Gastrocnemius medialis (tissue), 4 donors: ENCODE measurements at regions not wholly inside any gene's neighbourhood (a gene's known extent, or its start where the extent isn't known, plus 50 kb on each side); places are given as distances from the start of the nearest gene placed in this dataset.

Experiments used
- POLR2A ChIP-seq, 2 donors: fragments of 450-650 bp; IDR thresholded peaks; one replicate each; pipeline ENCODE4 v1.6.1; 2017; ENCODE audit warnings: antibody characterized with exemption in 2 of 2, mild to moderate bottlenecking in 2 of 2, moderate library complexity in 2 of 2
- TF ChIP-seq, protein P1 (sequence below), 5 experiments: fragments of 450-650 bp in 3 of 5; fragments of 200-600 bp in 2 of 5; sonication (generic) in 2 of 5; IDR thresholded peaks in 4 of 5; conservative IDR thresholded peaks in 1 of 5; 1 replicate in 4 of 5; 2 replicates in 1 of 5; pipeline ENCODE4 v1.5.1; 2016 to 2019; ENCODE audit warnings: antibody characterized with exemption in 5 of 5, mild to moderate bottlenecking in 3 of 5, moderate library complexity in 3 of 5

DNA sequence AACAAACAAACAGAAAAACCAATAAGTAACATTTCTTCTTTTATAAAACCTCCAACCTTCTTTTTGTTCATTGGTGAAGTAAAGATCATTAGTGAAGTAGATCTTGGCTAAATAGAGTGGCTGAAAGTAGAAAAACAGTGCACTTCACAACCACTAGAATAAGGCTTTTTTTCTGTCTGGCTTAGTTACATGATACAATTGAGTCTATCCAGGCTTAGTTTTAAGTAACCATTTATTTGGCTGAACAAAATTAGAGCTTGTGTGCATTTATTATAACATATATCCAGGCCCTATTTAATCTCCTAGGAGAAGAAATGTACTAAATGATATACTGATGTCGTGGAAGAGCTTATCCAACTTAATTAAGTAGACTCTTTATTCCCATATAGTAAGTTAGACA is 65.8 kb upstream of the STK38L start:
- TF ChIP-seq, protein P1, sequence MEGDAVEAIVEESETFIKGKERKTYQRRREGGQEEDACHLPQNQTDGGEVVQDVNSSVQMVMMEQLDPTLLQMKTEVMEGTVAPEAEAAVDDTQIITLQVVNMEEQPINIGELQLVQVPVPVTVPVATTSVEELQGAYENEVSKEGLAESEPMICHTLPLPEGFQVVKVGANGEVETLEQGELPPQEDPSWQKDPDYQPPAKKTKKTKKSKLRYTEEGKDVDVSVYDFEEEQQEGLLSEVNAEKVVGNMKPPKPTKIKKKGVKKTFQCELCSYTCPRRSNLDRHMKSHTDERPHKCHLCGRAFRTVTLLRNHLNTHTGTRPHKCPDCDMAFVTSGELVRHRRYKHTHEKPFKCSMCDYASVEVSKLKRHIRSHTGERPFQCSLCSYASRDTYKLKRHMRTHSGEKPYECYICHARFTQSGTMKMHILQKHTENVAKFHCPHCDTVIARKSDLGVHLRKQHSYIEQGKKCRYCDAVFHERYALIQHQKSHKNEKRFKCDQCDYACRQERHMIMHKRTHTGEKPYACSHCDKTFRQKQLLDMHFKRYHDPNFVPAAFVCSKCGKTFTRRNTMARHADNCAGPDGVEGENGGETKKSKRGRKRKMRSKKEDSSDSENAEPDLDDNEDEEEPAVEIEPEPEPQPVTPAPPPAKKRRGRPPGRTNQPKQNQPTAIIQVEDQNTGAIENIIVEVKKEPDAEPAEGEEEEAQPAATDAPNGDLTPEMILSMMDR (IDR thresholded peaks at IDR 0.05 in 4 of 5, conservative IDR thresholded peaks at IDR 0.05 in 1 of 5), result no peak
- TF ChIP-seq POLR2A (IDR thresholded peaks at IDR 0.05), result no peak
